Left colon (tissue), 2 donors: ENCODE measurements at regions not wholly inside any gene's neighbourhood (a gene's known extent, or its start where the extent isn't known, plus 50 kb on each side); places are given as distances from the start of the nearest gene placed in this dataset.
A peak's percentile ranks its signal among the peaks of the same experiment; 100 is the strongest.
"Not testable (repeated sequence)": the region's sequence is repeated elsewhere in the genome, so short reads cannot be mapped to it uniquely, and the experiment has no call there.

Experiments
- ATAC-seq: fragments of 200-7000 bp; cut with Tn5 transposase; one replicate; pipeline ENCODE4 v1.9.1; 2020; ENCODE audit warnings: mild to moderate bottlenecking, moderate library complexity
- DNase-seq, 2 donors: peaks; one replicate each; pipeline ENCODE4 v3.0.0-alpha.2; 2020
- intact Hi-C, 2 donors: fragments of 100-400 bp; cut with DNase I in 1 of 2; cut with micrococcal nuclease in 1 of 2; formaldehyde crosslinking; loops; one replicate each; pipeline versions ENCODE4 v1.11.2 to v1.14.0; 2022; cut with DNase I, micrococcal nuclease
- donor health status: DM: no; HTN: no; CAD: no.
- donor health status: DM: yes; HTN: yes; CAD: no.

DNA sequence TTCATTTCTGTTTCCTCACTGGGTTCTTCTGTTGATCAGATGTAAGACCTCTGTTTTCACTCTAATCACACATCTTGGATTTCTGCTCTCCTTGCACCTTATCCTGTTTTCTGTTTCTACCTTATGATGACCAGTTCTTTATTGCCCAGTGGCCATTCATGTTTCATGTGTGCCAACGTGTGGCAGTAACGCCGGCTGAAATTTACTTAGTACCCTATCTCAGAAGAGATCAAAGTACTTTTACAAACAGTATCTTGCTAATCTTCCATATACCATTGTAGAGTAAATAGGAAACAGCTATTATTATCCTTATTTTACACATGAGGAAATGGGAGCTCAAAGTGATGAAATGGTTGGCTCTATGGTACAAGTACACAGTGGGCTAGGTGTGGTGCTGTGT lies 74.0 kb downstream of the GATA3 start:
- ATAC-seq, result peak; percentile 22
- no peak for DNase-seq
- intact Hi-C loops, result no loop called here

GRCh38 chr10:8129438-8129837 lies 75.0 kb downstream of the GATA3 start:
- no peak for ATAC-seq
- intact Hi-C loops, result no loop called here
- DNase-seq, result no peak

GRCh38 chr10:8130973-8131911 lies 76.8 kb downstream of the GATA3 start:
- intact Hi-C loops, result no loop called here
- ATAC-seq (no peak), DNase-seq (no peak)

GRCh38 chr10:8133146-8133545 lies 78.7 kb downstream of the GATA3 start:
- no peak for DNase-seq
- intact Hi-C loops, result no loop called here

DNA sequence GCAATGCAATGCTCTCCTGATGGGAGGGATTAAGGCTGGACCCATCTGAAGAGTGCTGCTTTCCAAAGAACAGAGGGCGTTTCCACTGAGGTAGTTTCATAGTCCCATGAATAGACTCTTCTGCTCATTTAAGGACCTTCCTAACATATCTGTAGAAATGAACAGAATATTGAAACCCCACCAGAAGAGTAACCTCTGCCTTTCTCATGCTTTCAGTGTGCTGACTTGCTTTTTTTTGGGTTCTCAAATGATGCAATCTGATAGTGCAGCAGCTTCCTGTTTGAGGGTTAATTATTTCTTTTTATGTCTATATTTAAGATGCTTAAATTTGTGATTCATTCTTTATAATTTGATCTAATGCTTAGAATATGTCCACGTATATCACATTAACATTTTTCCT lies 82.2 kb downstream of the GATA3 start:
- ATAC-seq, result no peak
- DNase-seq, result no peak
- intact Hi-C loops, result no loop called here

More at GRCh38 chr10:8133146-8133545, 78.7 kb downstream of the GATA3 start:
- ATAC-seq, result no peak

- intact Hi-C loops, result no loop called here
- ATAC-seq (no peak), DNase-seq (no peak)
These were observed 82.8 kb downstream of the GATA3 start for GRCh38 chr10:8137272-8137681.

DNA sequence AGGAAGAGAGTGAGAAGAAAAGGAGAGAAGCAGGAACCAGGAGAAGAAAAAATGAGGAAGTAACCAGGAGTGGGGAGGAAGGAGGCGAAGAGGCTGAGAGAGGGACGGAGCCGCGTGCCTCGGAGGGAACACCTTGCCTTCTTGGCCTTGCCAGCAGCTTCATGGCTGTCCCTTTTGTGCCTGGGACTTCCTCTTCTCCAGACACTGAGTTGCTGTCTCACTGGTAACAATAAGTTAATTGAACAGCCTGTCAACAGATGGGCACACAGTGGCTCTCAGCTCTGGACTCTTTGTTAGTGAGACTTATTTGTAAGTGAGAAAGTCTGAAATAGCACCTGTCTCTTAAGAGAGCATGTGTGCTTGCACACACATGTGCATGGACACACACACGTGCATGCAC lies 83.2 kb downstream of the GATA3 start:
- intact Hi-C loops, result no loop called here
- no peak for ATAC-seq
- no peak for DNase-seq

GRCh38 chr10:8138471-8138870 lies 84.0 kb downstream of the GATA3 start:
- DNase-seq (no peak), ATAC-seq (no peak)
- intact Hi-C loops, result no loop called here

DNA sequence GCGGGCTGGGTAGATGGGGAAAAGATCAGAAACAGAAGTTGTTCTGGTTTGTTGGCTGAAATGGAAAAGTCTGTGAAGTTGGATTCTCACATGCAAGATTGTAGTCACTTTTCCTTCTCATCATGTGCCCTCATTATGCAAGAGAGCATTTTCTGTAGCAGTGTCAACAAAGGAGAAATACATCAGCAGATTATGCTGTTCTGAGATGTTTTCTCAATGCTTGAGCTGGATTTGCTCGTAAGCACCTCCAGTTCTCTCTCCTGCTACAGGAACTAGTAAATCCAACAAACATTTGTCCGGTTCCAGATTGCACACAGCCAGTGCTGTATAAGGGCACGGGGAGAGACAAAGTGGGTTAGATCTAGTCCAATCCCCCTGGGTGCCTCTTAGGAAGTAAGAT lies 90.0 kb downstream of the GATA3 start:
- DNase-seq (no peak), ATAC-seq (no peak)
- intact Hi-C loops, result no loop called here

- intact Hi-C loops, result no loop called here
- no peak for DNase-seq
- no peak for ATAC-seq
These were observed 92.2 kb downstream of the GATA3 start for GRCh38 chr10:8146650-8147049.

DNA sequence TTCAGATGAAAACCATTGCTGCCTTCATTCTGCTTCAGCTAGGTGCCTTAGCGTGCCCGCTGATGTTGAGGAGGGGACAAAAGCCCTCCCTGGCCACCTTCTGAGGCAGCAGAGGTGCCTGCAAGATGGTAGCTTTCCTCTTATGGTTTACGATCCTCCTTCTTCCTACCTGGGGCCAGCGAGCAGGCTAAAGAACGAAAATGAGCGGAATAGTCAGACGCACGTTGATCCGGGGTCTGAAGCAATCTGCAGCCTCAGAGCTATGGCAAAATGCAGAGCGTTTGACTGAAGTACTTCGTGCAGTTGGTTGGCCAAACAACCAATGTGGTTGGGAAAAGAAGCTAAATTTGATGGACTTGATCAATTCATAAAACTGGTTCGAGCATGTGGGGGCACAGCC lies 95.5 kb downstream of the GATA3 start:
- no peak for DNase-seq
- intact Hi-C loops, result no loop called here
- no peak for ATAC-seq

- intact Hi-C loops, result no loop called here
- ATAC-seq (no peak), DNase-seq (no peak)
These were observed 96.0 kb downstream of the GATA3 start for GRCh38 chr10:8150401-8150905.

GRCh38 chr10:8151086-8151485 lies 96.6 kb downstream of the GATA3 start:
- no peak for ATAC-seq
- no peak for DNase-seq
- intact Hi-C loops, result no loop called here

- DNase-seq (no peak), ATAC-seq (no peak)
- intact Hi-C loops, result no loop called here
These were observed 102.4 kb downstream of the GATA3 start for GRCh38 chr10:8156918-8157317.

- peak; percentile 77 for ATAC-seq
- intact Hi-C loops, result no loop called here
- DNase-seq, result no peak
These were observed 103.9 kb downstream of the GATA3 start for GRCh38 chr10:8158193-8159071.

DNA sequence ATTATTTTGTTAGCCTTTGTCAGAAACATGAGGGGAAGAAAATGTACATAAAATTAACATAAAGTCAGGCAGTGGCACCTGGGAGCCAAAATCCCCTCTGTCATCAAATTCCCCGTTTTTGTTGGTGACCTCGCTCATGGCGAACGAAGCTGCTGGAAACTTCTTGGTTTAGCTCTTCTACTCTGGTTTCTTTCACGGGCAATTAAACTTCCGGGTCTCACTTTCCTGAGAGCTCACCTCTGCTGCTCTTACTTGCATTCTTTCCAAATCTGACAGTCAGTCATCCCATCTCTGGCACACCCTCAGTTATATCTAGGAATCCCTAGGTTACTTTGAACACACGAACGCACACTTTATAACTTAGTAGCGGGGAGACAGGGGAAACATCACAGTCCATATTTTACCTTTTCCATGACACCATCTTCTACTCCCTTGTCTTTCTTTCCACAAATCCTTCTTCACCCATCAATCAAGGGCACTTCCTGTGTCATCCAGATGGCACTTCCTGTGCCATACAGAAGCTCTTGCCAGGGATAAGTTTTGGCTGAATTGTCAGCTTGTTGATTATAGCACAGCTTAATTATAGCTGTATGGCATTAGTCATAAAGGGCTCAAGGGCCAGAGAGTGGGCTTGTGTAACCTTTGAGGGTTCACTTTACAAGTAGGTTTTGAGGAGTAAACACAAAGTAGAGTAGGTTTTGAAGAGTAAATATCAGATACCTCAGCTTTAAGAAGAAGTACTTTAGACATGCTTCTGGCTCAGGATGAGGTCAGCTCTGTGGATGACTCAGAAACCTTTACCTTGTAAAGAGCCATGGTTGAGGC lies 105.1 kb downstream of the GATA3 start:
- ATAC-seq, result no peak
- DNase-seq, result no peak
- intact Hi-C loops, result no loop called here

- DNase-seq, result no peak
- no peak for ATAC-seq
- intact Hi-C loops, result no loop called here
These were observed 109.3 kb downstream of the GATA3 start for GRCh38 chr10:8163824-8164223.

GRCh38 chr10:8164640-8165039 lies 110.2 kb downstream of the GATA3 start:
- intact Hi-C loops, ATAC-seq, DNase-seq: not testable (repeated sequence)

DNA sequence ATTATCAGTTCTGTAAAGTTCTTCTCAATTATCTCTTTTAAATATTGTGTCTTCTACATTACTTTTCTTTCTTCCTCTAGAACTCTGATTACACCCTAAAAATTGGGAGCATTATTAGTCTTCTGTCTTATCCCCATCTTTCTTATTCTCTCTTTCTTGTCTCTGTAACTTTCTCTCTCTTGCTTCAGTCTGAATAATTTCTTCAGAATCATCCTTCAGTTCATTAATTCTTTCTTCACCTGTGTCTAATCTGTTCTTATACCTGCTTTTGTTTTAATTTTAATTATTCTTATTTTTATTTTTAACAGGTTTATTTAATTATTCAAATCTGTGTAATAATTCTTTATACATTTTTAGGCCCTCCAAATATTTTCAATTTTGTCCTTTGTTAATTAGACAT lies 114.3 kb downstream of the GATA3 start:
- intact Hi-C loops, result no loop called here
- no peak for ATAC-seq

More for the DNA sequence above, 114.3 kb downstream of the GATA3 start:
- no peak for DNase-seq
